GM12872 (cell line): ENCODE measurements at regions not wholly inside any gene's neighbourhood (a gene's known extent, or its start where the extent isn't known, plus 50 kb on each side); places are given as distances from the start of the nearest gene placed in this dataset.

Experiments
- CTCF ChIP-seq: IDR thresholded peaks from 3 replicates; pipeline ENCODE4 v1.5.1; 2011; ENCODE audit warnings: low read depth, mild to moderate bottlenecking, low read length, moderate library complexity; ENCODE audit not compliant: insufficient read depth

DNA sequence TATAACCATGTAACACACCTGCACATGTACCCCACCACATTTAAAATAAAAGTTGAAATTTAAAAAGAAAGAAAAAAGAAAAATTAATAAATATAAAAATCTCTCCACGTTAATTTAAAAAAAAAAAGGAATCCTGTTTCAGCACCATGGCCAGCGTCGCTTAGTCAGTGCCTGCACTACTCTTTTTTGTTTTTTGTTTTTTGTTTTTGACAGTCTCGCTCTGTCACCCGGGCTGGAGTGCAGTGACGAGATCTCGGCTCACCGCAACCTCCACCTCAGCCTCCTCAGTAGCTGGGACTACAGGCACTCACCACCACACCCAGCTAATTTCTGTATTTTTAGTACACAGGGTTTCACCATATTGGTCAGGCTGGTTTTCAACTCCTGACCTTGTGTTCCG lies 835.9 kb downstream of the UQCRFS1 start:
- no peak for TF ChIP-seq CTCF

DNA sequence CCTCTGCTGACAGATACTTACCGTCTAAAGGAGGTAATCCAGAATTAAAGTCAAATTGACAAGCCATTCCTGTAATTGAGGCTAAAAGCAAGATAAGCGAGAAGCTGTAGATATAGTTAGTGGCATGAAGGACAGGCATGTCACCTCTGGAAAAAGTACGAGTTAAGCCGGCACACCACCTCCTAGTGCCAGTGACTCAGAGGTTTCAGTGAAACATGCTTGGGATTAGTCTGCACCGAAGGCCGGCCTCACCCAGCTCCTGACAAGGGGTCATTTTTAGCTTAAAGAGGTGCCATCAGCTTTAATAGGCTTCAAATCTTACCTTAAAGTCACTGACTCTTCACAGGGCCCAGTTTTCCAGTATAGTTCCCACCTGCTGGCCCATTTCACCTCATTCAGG lies 838.0 kb downstream of the UQCRFS1 start:
- TF ChIP-seq CTCF: no peak

GRCh38 chr19:28372576-28373247 lies 840.2 kb downstream of the UQCRFS1 start:
- TF ChIP-seq CTCF: no peak

- no peak for TF ChIP-seq CTCF
These were observed 845.8 kb downstream of the UQCRFS1 start for GRCh38 chr19:28367146-28367545.

DNA sequence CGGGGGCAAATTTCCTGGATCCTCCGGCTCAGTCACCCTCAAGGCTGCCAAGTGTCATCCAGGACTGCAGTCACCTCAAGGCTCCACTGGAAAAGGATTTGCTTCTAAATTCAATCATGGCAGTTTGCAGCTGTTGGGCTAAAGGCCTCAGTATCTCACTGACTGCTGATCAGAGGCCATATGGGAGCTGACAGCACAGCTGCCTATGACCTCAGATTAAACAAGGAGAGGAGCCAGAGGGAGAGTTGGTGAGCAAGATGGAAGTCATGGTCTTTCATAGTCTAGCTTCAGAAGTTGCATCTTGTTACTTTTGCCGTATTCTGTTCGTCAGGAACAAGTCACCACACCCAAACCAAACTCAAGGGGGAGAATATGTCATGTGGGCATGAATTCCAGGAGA lies 849.7 kb downstream of the UQCRFS1 start:
- no peak for TF ChIP-seq CTCF

DNA sequence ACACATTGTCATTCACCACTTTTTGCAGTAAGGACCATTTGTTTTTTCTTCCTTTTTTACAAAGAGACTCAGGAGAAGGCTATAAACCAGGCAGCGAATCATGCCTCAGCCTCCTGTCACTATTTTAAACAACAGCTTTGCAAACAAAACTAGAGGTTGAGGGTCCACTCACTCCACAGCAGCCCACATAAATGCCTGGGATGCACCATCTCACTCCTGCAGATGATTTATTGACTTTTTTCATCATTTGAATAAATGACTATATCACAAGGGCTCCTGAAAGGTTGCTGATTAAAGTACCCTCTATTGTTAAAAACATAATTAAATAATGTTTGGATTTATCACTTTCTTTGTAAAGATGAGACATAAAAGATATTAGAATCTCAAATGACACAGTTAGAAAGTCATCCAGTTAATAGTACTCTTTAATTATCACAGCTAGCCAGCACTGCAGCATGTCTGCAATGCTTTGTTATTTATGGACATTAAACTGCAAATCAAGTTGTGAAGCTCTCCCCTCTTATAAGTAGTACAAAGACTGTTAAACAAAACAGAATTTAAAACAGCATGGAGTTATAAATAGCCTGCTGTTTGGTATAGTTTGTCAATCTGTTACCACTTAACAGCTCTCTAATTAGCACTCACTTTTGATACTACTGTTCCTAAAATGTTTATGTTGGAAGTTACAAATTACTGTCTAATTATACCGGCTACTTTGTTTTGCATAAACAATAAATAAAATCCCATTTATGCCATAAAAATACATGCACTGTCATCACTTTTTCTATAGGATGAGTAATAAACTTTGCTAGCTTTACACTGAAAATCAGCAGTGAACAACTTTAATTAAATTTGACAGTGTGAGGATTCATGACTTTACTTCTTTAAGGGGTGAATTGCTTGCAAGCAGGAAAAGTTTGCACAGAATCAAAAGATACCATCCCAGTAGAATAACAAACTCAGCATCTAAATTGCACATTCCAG lies 853.2 kb downstream of the UQCRFS1 start:
- no peak for TF ChIP-seq CTCF

DNA sequence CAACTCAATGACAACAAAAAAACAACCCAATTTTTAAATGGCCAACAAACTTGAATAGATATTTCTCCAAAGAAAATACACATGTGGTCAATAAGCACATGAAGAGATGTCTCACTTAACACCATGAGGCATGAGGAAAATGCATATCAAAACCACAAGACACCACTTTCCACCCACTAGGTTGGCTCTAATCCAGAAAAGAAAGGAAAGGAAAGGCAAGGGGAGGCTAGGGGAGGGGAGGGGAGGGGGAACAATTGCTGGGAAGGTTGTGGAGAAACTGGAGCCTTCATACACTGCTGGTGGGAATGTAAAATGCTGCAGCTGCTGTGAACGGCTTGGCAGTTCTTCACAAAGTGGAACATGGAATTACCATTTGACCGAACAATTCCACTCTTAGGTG lies 854.3 kb downstream of the UQCRFS1 start:
- no peak for TF ChIP-seq CTCF
